ENCODE measurements at regions not wholly inside any gene's neighbourhood (a gene's known extent, or its start where the extent isn't known, plus 50 kb on each side); places are given as distances from the start of the nearest gene placed in this dataset.

DNA sequence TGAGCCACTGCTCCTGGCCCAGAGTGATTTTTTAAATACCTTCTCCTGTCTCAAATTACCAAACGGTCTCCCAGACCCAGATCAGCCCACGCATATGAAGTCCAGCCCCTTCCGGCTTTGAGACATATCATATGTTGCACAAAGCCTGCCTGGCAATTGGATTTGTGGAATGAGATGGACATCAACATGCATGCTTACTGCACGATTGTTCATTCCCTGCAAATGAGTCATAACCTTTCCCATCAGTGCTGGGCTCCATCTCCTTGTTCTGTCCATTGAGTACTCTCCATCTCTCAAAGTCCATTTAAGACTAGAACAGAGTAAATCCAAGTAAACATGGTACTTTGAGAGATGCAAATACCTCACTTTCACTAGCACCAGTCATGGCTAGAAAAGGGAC, 612.2 kb upstream of the USP24 start:
- DNase-seq, result no peak
- no peak overlapping the region for H3K27ac ChIP-seq (ENCODE audit: insufficient read depth in 1 of 2, low read depth in 1 of 2, low read length in 2 of 2, poor library complexity in 1 of 2, severe bottlenecking in 2 of 2)
- no peak overlapping the region for H3K4me3 ChIP-seq (ENCODE audit: control insufficient read depth in 1 of 7, extremely low read depth in 1 of 7, insufficient read depth in 4 of 7, low read depth in 2 of 7, low read length in 6 of 7)
- ChIA-PET POLR2A (no interaction called here), CTCF (no interaction called here)
- H3K27me3 ChIP-seq (replicated peaks in 2 of 5; ENCODE audit: control insufficient read depth in 4 of 5, insufficient read depth in 5 of 5, low read length in 4 of 5), result peaks cover 0 to 2% (median 0%) of the 10 kb centered on the region in 5 experiments
- peaks cover 0 to 9% (median 5%) of the 10 kb centered on the region in 4 experiments for H3K4me1 ChIP-seq (ENCODE audit: control extremely low read depth in 1 of 4, control insufficient read depth in 4 of 4, insufficient read depth in 4 of 4, low read length in 3 of 4)
- 96% methylated on average over 3 of the region's 4 CpGs for WGBS (ENCODE audit: insufficient coverage)
- H3K9me3 ChIP-seq (ENCODE audit: control extremely low read depth in 1 of 5, control insufficient read depth in 4 of 5, insufficient read depth in 2 of 5, low read depth in 1 of 5, low read length in 4 of 5), result no peaks in the 10 kb centered on the region
- H3K36me3 ChIP-seq (ENCODE audit: control insufficient read depth in 4 of 4, insufficient read depth in 4 of 4, low read length in 3 of 4), result no peaks in the 10 kb centered on the region

DNA sequence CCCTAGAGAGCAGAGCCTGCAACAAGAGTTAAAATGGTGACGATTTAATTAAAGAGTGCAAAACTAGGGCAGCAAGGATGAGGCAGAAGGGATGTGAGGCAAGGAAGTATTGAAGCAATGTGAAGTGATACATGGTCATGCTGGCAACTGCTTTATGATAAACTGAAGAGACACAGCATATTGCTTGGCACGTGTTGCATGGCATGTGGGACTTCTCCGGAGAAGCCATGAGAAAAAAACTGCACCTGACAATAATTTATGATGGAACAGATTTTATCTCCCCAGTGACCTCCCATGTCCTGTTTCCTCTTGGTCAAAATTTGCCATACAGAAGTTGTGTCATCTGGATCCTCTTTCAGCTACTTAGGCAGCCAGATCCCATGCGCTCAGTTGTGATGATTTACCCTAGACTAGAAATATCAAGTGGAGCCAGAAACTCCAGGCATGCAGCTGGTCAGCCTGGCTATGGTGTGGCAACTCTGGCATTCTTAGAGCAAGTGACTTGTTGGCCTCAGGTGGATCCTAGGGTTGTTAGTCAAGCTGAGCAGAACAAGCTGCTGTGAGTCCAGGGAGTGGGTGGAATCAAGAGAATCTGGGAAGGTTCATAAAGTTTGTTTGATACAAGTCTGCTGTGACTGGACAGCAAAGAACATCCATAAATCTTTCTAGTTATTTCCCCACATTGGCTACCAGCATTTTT, 611.4 kb upstream of the USP24 start:
- peaks cover 0 to 2% (median 0%) of the 10 kb centered on the region in 5 experiments for H3K27me3 ChIP-seq (replicated peaks in 2 of 5; ENCODE audit: control insufficient read depth in 4 of 5, insufficient read depth in 5 of 5, low read length in 4 of 5)
- H3K27ac ChIP-seq (ENCODE audit: insufficient read depth in 1 of 2, low read depth in 1 of 2, low read length in 2 of 2, poor library complexity in 1 of 2, severe bottlenecking in 2 of 2), result no peak overlapping the region
- H3K36me3 ChIP-seq (ENCODE audit: control insufficient read depth in 4 of 4, insufficient read depth in 4 of 4, low read length in 3 of 4), result no peaks in the 10 kb centered on the region
- WGBS (ENCODE audit: insufficient coverage), result 77% methylated on average over 3 of the region's 4 CpGs
- peaks cover 0 to 3% (median 2%) of the 10 kb centered on the region in 4 experiments for H3K4me1 ChIP-seq (ENCODE audit: control extremely low read depth in 1 of 4, control insufficient read depth in 4 of 4, insufficient read depth in 4 of 4, low read length in 3 of 4)
- no peaks in the 10 kb centered on the region for H3K9me3 ChIP-seq (ENCODE audit: control extremely low read depth in 1 of 5, control insufficient read depth in 4 of 5, insufficient read depth in 2 of 5, low read depth in 1 of 5, low read length in 4 of 5)
- POLR2A ChIA-PET, result no interaction called here
- no peak overlapping the region for H3K4me3 ChIP-seq (ENCODE audit: control insufficient read depth in 1 of 7, extremely low read depth in 1 of 7, insufficient read depth in 4 of 7, low read depth in 2 of 7, low read length in 6 of 7)
- DNase-seq, result no peak
- CTCF ChIA-PET, result no interaction called here

DNA sequence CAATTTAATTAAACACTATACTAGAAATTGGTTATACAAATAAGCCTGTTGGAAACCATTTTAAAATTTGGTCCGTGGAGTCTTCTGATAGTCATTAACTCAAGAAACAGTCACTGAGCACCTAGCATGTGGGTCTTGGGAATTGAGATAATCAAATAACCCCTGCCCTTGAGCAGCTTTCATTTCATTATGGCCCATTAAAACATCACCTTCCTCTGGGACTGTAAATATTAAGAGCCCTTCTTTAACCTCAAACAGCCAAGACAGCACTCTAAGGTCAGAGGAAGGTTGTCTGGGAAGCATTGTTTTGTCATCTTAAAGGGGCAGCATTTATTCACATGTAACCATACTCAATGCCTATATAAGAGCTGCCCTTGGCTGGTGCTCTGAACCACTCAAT, 610.3 kb upstream of the USP24 start:
- Histone ChIP-seq H3K9me3 (ENCODE audit: control extremely low read depth in 1 of 5, control insufficient read depth in 4 of 5, insufficient read depth in 2 of 5, low read depth in 1 of 5, low read length in 4 of 5) (no peaks in the 10 kb centered on the region), H3K27me3 (replicated peaks in 2 of 5; ENCODE audit: control insufficient read depth in 4 of 5, insufficient read depth in 5 of 5, low read length in 4 of 5) (peaks cover 0 to 2% (median 0%) of the 10 kb centered on the region in 5 experiments), H3K4me3 (ENCODE audit: control insufficient read depth in 1 of 7, extremely low read depth in 1 of 7, insufficient read depth in 4 of 7, low read depth in 2 of 7, low read length in 6 of 7) (no peak overlapping the region), H3K36me3 (ENCODE audit: control insufficient read depth in 4 of 4, insufficient read depth in 4 of 4, low read length in 3 of 4) (no peaks in the 10 kb centered on the region), H3K27ac (ENCODE audit: insufficient read depth in 1 of 2, low read depth in 1 of 2, low read length in 2 of 2, poor library complexity in 1 of 2, severe bottlenecking in 2 of 2) (no peak overlapping the region), H3K4me1 (ENCODE audit: control extremely low read depth in 1 of 4, control insufficient read depth in 4 of 4, insufficient read depth in 4 of 4, low read length in 3 of 4) (no peaks in the 10 kb centered on the region)
- CTCF ChIA-PET, result no interaction called here
- 100% methylated on average over 1 of the region's 1 CpG for WGBS (ENCODE audit: insufficient coverage)
- POLR2A ChIA-PET, result no interaction called here
- no peak for DNase-seq

DNA sequence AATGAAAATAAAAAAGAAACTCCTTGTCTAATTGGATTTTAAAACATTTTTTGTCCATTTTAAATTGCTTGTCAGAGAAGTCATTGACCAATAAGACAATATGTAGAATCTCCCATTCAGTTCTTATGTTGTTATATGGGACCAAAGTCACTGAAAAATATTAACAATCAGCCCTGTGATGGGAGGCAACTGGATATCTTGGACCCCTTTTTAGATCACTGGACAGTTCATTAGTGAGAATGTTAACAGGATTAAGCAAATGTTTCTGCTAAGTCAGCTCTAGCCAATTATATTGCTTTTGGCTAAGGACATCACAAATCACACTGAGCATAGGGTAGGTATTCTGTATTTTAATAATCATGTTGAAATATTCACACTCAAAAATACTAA, 609.1 kb upstream of the USP24 start:
- no peaks in the 10 kb centered on the region for H3K36me3 ChIP-seq (ENCODE audit: control insufficient read depth in 4 of 4, insufficient read depth in 4 of 4, low read length in 3 of 4)

GRCh38 chr1:55823541-55824250, 608.5 kb upstream of the USP24 start:
- CTCF ChIA-PET, result no interaction called here
- Histone ChIP-seq H3K4me3 (ENCODE audit: control insufficient read depth in 1 of 7, extremely low read depth in 1 of 7, insufficient read depth in 4 of 7, low read depth in 2 of 7, low read length in 6 of 7) (no peak overlapping the region), H3K4me1 (ENCODE audit: control extremely low read depth in 1 of 4, control insufficient read depth in 4 of 4, insufficient read depth in 4 of 4, low read length in 3 of 4) (no peaks in the 10 kb centered on the region), H3K9me3 (ENCODE audit: control extremely low read depth in 1 of 5, control insufficient read depth in 4 of 5, insufficient read depth in 2 of 5, low read depth in 1 of 5, low read length in 4 of 5) (no peaks in the 10 kb centered on the region), H3K27ac (ENCODE audit: insufficient read depth in 1 of 2, low read depth in 1 of 2, low read length in 2 of 2, poor library complexity in 1 of 2, severe bottlenecking in 2 of 2) (no peak overlapping the region), H3K36me3 (ENCODE audit: control insufficient read depth in 4 of 4, insufficient read depth in 4 of 4, low read length in 3 of 4) (no peaks in the 10 kb centered on the region), H3K27me3 (replicated peaks in 2 of 5; ENCODE audit: control insufficient read depth in 4 of 5, insufficient read depth in 5 of 5, low read length in 4 of 5) (peaks cover 0 to 4% (median 0%) of the 10 kb centered on the region in 5 experiments)
- DNase-seq, result no peak
- 93% methylated on average over 3 of the region's 6 CpGs for WGBS (ENCODE audit: insufficient coverage)
- POLR2A ChIA-PET, result no interaction called here

More for the DNA sequence above, 609.1 kb upstream of the USP24 start:
- POLR2A ChIA-PET, result no interaction called here
- H3K4me3 ChIP-seq (ENCODE audit: control insufficient read depth in 1 of 7, extremely low read depth in 1 of 7, insufficient read depth in 4 of 7, low read depth in 2 of 7, low read length in 6 of 7), result no peak overlapping the region
- no peaks in the 10 kb centered on the region for H3K4me1 ChIP-seq (ENCODE audit: control extremely low read depth in 1 of 4, control insufficient read depth in 4 of 4, insufficient read depth in 4 of 4, low read length in 3 of 4)
- no peak for DNase-seq
- CTCF ChIA-PET, result no interaction called here
- no peak overlapping the region for H3K27ac ChIP-seq (ENCODE audit: insufficient read depth in 1 of 2, low read depth in 1 of 2, low read length in 2 of 2, poor library complexity in 1 of 2, severe bottlenecking in 2 of 2)
- no peaks in the 10 kb centered on the region for H3K9me3 ChIP-seq (ENCODE audit: control extremely low read depth in 1 of 5, control insufficient read depth in 4 of 5, insufficient read depth in 2 of 5, low read depth in 1 of 5, low read length in 4 of 5)
- peaks cover 0 to 2% (median 0%) of the 10 kb centered on the region in 5 experiments for H3K27me3 ChIP-seq (replicated peaks in 2 of 5; ENCODE audit: control insufficient read depth in 4 of 5, insufficient read depth in 5 of 5, low read length in 4 of 5)

- no peaks in the 10 kb centered on the region for H3K9me3 ChIP-seq (ENCODE audit: control extremely low read depth in 1 of 5, control insufficient read depth in 4 of 5, insufficient read depth in 2 of 5, low read depth in 1 of 5, low read length in 4 of 5)
- H3K27ac ChIP-seq (ENCODE audit: insufficient read depth in 1 of 2, low read depth in 1 of 2, low read length in 2 of 2, poor library complexity in 1 of 2, severe bottlenecking in 2 of 2), result no peak overlapping the region
- ChIA-PET POLR2A (no interaction called here), CTCF (no interaction called here)
- no CpG with 5 or more reads among the region's 2 CpGs for WGBS (ENCODE audit: insufficient coverage)
- no peaks in the 10 kb centered on the region for H3K36me3 ChIP-seq (ENCODE audit: control insufficient read depth in 4 of 4, insufficient read depth in 4 of 4, low read length in 3 of 4)
- H3K27me3 ChIP-seq (replicated peaks in 2 of 5; ENCODE audit: control insufficient read depth in 4 of 5, insufficient read depth in 5 of 5, low read length in 4 of 5), result peaks cover 0 to 9% (median 0%) of the 10 kb centered on the region in 5 experiments
- H3K4me1 ChIP-seq (ENCODE audit: control extremely low read depth in 1 of 4, control insufficient read depth in 4 of 4, insufficient read depth in 4 of 4, low read length in 3 of 4), result no peaks in the 10 kb centered on the region
- no peak overlapping the region for H3K4me3 ChIP-seq (ENCODE audit: control insufficient read depth in 1 of 7, extremely low read depth in 1 of 7, insufficient read depth in 4 of 7, low read depth in 2 of 7, low read length in 6 of 7)
- DNase-seq, result no peak
These were observed 607.7 kb upstream of the USP24 start for GRCh38 chr1:55822891-55823290.

- DNase-seq, result no peak
- ChIA-PET POLR2A (no interaction called here), CTCF (no interaction called here)
- Histone ChIP-seq H3K4me3 (ENCODE audit: control insufficient read depth in 1 of 7, extremely low read depth in 1 of 7, insufficient read depth in 4 of 7, low read depth in 2 of 7, low read length in 6 of 7) (no peak overlapping the region), H3K27ac (ENCODE audit: insufficient read depth in 1 of 2, low read depth in 1 of 2, low read length in 2 of 2, poor library complexity in 1 of 2, severe bottlenecking in 2 of 2) (no peak overlapping the region), H3K4me1 (ENCODE audit: control extremely low read depth in 1 of 4, control insufficient read depth in 4 of 4, insufficient read depth in 4 of 4, low read length in 3 of 4) (peaks cover 3 to 11% (median 6%) of the 10 kb centered on the region in 4 experiments), H3K27me3 (replicated peaks in 2 of 5; ENCODE audit: control insufficient read depth in 4 of 5, insufficient read depth in 5 of 5, low read length in 4 of 5) (peaks cover 0 to 8% (median 0%) of the 10 kb centered on the region in 5 experiments), H3K36me3 (ENCODE audit: control insufficient read depth in 4 of 4, insufficient read depth in 4 of 4, low read length in 3 of 4) (no peaks in the 10 kb centered on the region), H3K9me3 (ENCODE audit: control extremely low read depth in 1 of 5, control insufficient read depth in 4 of 5, insufficient read depth in 2 of 5, low read depth in 1 of 5, low read length in 4 of 5) (no peaks in the 10 kb centered on the region)
- 93% methylated on average over 2 of the region's 2 CpGs for WGBS (ENCODE audit: insufficient coverage)
These were observed 606.1 kb upstream of the USP24 start for GRCh38 chr1:55821234-55821633.

Measured in common myeloid progenitor, CD34-positive (primary cell).